ACC112 (cell line): ENCODE measurements at regions not wholly inside any gene's neighbourhood (a gene's known extent, or its start where the extent isn't known, plus 50 kb on each side); places are given as distances from the start of the nearest gene placed in this dataset.

Experiments
- H2AFZ ChIP-seq: fragments of 200-600 bp; sonication (generic); one replicate; pipeline ENCODE4 v1.6.0; 2017; ENCODE audit warnings: antibody characterized with exemption, low read length; ENCODE audit not compliant: unreplicated experiment
- H3K27ac ChIP-seq: fragments of 200-600 bp; sonication (generic); 2 replicates; pipeline ENCODE4 v1.5.1; 2014; ENCODE audit warnings: low read depth, mild to moderate bottlenecking, antibody characterized with exemption, low read length, moderate library complexity
- H3K27me3 ChIP-seq: fragments of 200-600 bp; sonication (generic); 2 replicates; pipeline ENCODE4 v1.6.1; 2014; ENCODE audit warnings: mild to moderate bottlenecking, antibody characterized with exemption, low read length, moderate library complexity, mixed read lengths; ENCODE audit not compliant: insufficient read depth
- H3K36me3 ChIP-seq: fragments of 200-600 bp; sonication (generic); 2 replicates; pipeline ENCODE4 v1.6.1; 2016; ENCODE audit warnings: mild to moderate bottlenecking, antibody characterized with exemption, low read length, moderate library complexity, mixed read lengths; ENCODE audit not compliant: insufficient read depth
- H3K4me1 ChIP-seq: fragments of 200-600 bp; sonication (generic); one replicate; pipeline ENCODE4 v1.6.1; 2016; ENCODE audit warnings: low read length, mixed read lengths; ENCODE audit not compliant: insufficient read depth, unreplicated experiment, control insufficient read depth
- H3K4me3 ChIP-seq: fragments of 200-600 bp; sonication (generic); 2 replicates; pipeline ENCODE4 v1.5.1; 2014; ENCODE audit warnings: mild to moderate bottlenecking, low read depth, low read length
- H3K79me2 ChIP-seq: fragments of 200-600 bp; sonication (generic); one replicate; pipeline ENCODE4 v1.6.0; 2016; ENCODE audit warnings: low read length; ENCODE audit not compliant: control insufficient read depth, unreplicated experiment, insufficient read depth

GRCh38 chr21:18677632-18678031 is 274.0 kb upstream of the TMPRSS15 start:
- Histone ChIP-seq H3K27me3 (no peaks in the 10 kb centered on the region), H2AFZ (no peak overlapping the region), H3K27ac (no peak overlapping the region), H3K79me2 (no peaks in the 10 kb centered on the region), H3K36me3 (no peaks in the 10 kb centered on the region), H3K4me3 (no peak overlapping the region), H3K4me1 (no peaks in the 10 kb centered on the region)

DNA sequence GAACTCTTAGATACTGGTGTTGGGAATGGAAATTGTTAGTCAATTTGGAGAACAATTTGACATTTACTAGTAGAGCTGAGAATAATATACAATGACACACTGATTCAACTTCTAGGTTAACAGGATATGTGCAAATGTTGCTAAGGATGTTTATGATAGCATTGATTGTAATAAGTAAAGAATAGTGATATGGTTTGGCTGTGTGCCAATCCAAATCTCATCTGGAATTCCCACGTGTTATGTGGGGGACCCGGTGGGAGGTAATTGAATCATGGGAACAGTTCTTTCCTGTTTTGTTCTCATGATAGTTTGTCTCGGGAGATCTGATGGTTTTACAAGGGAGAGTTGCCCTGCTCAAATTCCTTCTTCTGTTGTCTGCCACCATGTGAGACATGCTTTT is 302.4 kb upstream of the TMPRSS15 start:
- Histone ChIP-seq H3K36me3 (no peaks in the 10 kb centered on the region), H3K27me3 (no peaks in the 10 kb centered on the region), H2AFZ (no peak overlapping the region), H3K27ac (no peak overlapping the region), H3K4me3 (no peak overlapping the region), H3K4me1 (no peaks in the 10 kb centered on the region), H3K79me2 (no peaks in the 10 kb centered on the region)

- H3K36me3 ChIP-seq: no peaks in the 10 kb centered on the region
- H2AFZ ChIP-seq: no peak overlapping the region
- H3K4me1 ChIP-seq: no peaks in the 10 kb centered on the region
- H3K79me2 ChIP-seq: no peaks in the 10 kb centered on the region
- H3K27me3 ChIP-seq: no peaks in the 10 kb centered on the region
- H3K4me3 ChIP-seq: no peak overlapping the region
- H3K27ac ChIP-seq: no peak overlapping the region
Measured at GRCh38 chr21:18711662-18712061, 308.1 kb upstream of the TMPRSS15 start.

DNA sequence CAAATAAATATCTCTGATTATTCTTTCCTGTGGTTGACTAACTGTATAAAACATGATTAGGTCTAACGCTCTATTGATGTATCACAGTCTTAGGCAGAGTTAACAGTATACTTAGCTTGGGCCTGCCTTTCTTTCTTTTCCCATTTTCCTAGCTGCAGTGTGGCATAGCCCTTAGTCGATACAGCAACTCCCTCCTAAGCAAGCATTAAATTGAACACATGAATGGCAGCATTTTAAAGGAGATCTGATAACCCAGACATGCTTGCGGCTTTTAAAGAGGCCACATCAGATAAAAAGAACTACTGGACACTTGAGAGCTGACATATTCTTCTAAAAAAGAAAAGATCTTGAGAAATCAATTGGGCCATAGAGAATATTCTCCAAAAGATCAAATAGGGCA is 312.0 kb upstream of the TMPRSS15 start:
- Histone ChIP-seq H3K79me2 (no peaks in the 10 kb centered on the region), H3K4me1 (no peaks in the 10 kb centered on the region), H3K36me3 (no peaks in the 10 kb centered on the region), H2AFZ (no peak overlapping the region), H3K27ac (no peak overlapping the region), H3K27me3 (no peaks in the 10 kb centered on the region), H3K4me3 (no peak overlapping the region)

DNA sequence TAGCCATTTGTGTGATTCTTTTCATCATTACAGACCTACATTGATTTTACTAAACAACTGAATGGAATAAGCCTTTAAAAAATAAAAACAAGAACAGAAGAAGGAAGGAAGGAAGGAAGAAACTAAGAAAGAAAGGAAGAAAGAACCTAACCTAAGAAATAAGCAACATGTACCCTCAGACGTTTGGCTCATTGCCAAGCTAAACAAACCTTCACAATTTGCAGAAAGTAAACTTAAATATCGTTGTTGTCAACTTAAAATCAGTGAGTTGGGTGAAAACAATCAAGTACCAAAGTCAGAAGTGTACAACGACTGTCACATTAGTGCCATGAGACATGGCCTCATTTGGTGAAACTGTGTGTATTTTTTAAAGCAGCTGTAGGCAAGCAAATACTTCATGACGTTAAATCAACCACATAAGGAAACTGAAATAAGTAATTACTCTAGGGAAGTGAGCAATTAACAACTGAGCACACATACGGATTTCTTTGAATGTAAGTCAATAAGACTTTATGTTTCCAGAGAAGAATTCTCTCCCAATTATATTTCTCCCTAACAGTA is 313.1 kb upstream of the TMPRSS15 start:
- Histone ChIP-seq H3K4me1 (no peaks in the 10 kb centered on the region), H3K36me3 (no peaks in the 10 kb centered on the region), H3K4me3 (no peak overlapping the region), H3K27ac (no peak overlapping the region), H2AFZ (no peak overlapping the region), H3K79me2 (no peaks in the 10 kb centered on the region), H3K27me3 (no peaks in the 10 kb centered on the region)

- H3K27me3 ChIP-seq: no peaks in the 10 kb centered on the region
- no peak overlapping the region for H2AFZ ChIP-seq
- no peaks in the 10 kb centered on the region for H3K36me3 ChIP-seq
- H3K4me3 ChIP-seq: no peak overlapping the region
- H3K79me2 ChIP-seq: no peaks in the 10 kb centered on the region
- H3K4me1 ChIP-seq: no peaks in the 10 kb centered on the region
- H3K27ac ChIP-seq: no peak overlapping the region
Measured at GRCh38 chr21:18722193-18722592, 318.6 kb upstream of the TMPRSS15 start.

DNA sequence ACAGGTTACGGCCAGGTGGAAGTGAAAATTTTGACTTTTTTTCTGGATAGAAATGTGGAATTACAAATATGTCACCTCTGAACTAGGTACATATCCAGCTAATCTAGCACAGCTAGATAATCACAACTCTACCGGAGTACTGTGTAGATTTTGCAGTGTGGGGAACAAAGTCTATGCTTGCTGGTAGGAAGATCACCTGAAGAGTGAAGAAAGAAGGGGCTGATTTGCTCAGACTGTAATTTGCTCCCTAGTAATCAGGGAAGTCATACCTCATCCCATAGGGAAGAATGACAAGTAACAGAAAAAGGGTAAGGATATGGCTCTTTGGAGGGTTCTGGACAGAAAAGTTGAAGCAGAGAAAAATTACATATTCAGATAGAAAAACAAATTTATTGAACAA is 319.6 kb upstream of the TMPRSS15 start:
- H3K27me3 ChIP-seq: no peaks in the 10 kb centered on the region
- H2AFZ ChIP-seq: no peak overlapping the region
- H3K27ac ChIP-seq: no peak overlapping the region
- H3K36me3 ChIP-seq: no peaks in the 10 kb centered on the region
- no peaks in the 10 kb centered on the region for H3K4me1 ChIP-seq
- H3K4me3 ChIP-seq: no peak overlapping the region
- H3K79me2 ChIP-seq: no peaks in the 10 kb centered on the region

DNA sequence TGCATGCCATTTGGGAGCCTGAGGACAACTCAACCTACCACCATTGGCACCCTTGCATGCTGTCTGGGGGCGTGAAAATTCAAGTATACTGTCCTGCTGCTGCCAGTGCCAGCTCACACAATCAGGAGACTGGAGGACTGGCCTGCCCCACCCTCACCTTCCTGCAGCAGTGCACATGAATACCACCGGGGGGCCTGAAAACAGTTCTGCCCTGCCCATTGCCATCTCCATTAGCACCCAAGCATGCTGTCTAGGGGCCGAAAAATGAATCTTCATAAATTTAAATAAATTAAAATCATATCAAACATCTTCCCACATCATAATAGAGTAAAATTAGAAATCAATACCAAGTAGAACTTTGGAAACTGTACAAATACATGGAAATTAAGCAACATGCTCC is 322.1 kb upstream of the TMPRSS15 start:
- Histone ChIP-seq H3K27me3 (no peaks in the 10 kb centered on the region), H3K4me3 (no peak overlapping the region), H3K27ac (no peak overlapping the region), H2AFZ (no peak overlapping the region), H3K4me1 (no peaks in the 10 kb centered on the region), H3K36me3 (no peaks in the 10 kb centered on the region), H3K79me2 (no peaks in the 10 kb centered on the region)

DNA sequence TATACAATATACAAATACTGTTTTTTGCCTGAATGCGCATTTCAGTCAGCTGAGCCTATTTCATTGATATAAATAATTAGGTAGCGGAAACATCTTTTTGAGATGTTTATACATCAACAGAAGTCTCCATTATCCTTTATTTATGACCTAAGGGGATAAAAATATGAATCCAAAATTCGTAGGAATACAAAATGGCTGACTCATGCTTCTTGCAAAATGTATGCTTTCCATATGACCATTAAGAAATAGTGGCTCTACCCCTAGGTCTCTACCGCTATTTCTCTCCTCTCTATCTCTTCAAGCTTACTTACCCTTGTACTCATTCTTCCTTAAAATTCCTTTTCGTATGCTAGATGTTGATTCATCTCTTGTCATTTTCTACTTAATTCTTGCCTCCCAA is 338.4 kb upstream of the TMPRSS15 start:
- H3K4me1 ChIP-seq: no peaks in the 10 kb centered on the region
- no peak overlapping the region for H3K4me3 ChIP-seq
- no peaks in the 10 kb centered on the region for H3K27me3 ChIP-seq
- no peaks in the 10 kb centered on the region for H3K79me2 ChIP-seq
- no peak overlapping the region for H2AFZ ChIP-seq
- no peaks in the 10 kb centered on the region for H3K36me3 ChIP-seq
- no peak overlapping the region for H3K27ac ChIP-seq

- H3K4me3 ChIP-seq: no peak overlapping the region
- no peak overlapping the region for H2AFZ ChIP-seq
- H3K27ac ChIP-seq: no peak overlapping the region
- no peaks in the 10 kb centered on the region for H3K27me3 ChIP-seq
- no peaks in the 10 kb centered on the region for H3K79me2 ChIP-seq
- no peaks in the 10 kb centered on the region for H3K4me1 ChIP-seq
- H3K36me3 ChIP-seq: no peaks in the 10 kb centered on the region
Measured at GRCh38 chr21:18743531-18743930, 339.9 kb upstream of the TMPRSS15 start.

- Histone ChIP-seq H3K27me3 (no peaks in the 10 kb centered on the region), H3K79me2 (no peaks in the 10 kb centered on the region), H3K4me1 (no peaks in the 10 kb centered on the region), H2AFZ (no peak overlapping the region), H3K4me3 (no peak overlapping the region), H3K27ac (no peak overlapping the region), H3K36me3 (no peaks in the 10 kb centered on the region)
Measured at GRCh38 chr21:18744840-18745239, 341.3 kb upstream of the TMPRSS15 start.
